ENCODE measurements at regions not wholly inside any gene's neighbourhood (a gene's known extent, or its start where the extent isn't known, plus 50 kb on each side); places are given as distances from the start of the nearest gene placed in this dataset.
"Not testable (repeated sequence)": the region's sequence is repeated elsewhere in the genome, so short reads cannot be mapped to it uniquely, and the experiment has no call there.

DNA sequence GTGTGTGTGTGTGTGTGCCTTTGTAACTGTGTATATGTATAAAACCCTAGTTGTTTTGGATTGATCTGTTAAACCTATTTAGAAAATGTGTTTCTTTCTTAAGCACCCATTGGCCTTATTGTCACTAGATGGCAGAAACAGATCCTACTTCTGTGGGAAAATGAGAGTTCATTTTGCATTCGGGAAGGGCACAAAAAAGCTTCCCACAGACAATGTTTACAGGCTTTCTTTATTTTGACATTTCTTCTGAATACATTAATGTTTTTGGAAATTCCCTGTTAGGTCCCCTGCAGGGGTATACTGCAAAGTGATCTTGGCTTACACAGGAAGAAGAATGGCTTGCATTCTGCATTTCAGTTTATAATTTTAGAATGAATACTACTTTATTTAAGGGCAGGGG, 481.8 kb upstream of the ARRDC3 start:
- DNase-seq: no peak

DNA sequence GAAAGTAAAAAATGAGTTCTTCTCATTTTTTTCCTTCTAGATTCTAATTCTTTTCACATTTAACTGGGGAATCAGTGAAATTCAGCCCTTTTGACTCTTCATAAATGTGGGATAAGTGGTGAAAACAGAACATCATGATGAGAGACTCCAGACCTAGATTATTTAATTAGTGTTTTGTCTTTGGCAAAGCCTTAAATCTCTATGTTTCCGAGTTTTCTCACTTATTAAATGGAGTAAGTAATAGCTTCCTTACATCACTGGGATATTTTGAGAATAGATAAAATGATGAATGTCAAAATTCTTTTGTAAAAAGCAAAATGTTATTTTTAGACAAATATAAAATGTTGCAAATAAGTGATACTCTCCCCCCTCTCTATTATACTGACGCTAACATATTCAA, 468.6 kb upstream of the ARRDC3 start:
- no peak for DNase-seq

- no peak for DNase-seq
These were observed 466.9 kb upstream of the ARRDC3 start for GRCh38 chr5:91850031-91850430.

DNA sequence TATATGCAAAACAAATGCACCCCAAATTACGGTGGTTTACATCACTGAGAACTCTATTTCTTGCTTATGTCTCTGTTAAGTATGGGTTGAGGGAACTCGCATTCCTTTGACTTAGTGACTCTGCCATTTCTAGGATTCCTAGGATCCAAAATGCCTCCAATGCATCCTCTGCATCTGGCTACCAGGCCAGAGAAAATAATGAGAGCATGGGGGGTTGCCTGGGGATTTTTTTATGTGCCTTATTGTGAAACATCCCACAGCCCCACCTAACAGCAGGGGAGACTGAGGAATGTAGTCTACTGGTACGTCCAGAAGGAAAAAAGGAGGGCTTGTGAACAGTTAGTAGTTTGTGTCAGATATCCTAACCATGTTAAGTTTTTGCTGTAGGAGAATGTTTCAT, 466.0 kb upstream of the ARRDC3 start:
- DNase-seq: no peak

- DNase-seq: no peak
These were observed 465.3 kb upstream of the ARRDC3 start for GRCh38 chr5:91848453-91848852.

GRCh38 chr5:91841423-91841822, 458.3 kb upstream of the ARRDC3 start:
- no peak for DNase-seq

GRCh38 chr5:91840412-91840811, 457.3 kb upstream of the ARRDC3 start:
- DNase-seq: no peak

DNA sequence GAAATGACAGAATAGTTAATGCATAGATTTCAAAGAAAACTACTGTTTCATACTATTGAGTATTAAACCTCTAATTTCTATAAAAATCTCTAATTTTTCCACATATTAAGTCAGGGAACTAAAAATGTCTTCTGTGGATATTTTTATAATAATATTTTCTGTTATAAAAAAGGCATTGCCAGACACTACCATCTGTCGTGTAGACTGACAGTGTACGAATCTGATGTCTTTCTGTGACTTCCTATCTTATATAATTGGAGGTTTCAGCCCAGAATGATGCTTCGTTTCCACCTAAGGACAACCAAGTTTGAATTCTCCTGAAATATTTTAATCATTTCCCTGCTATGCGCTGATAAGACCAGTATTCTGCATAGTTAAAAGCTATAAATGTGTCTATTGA, 456.6 kb upstream of the ARRDC3 start:
- no peak for DNase-seq

GRCh38 chr5:91839233-91839632, 456.1 kb upstream of the ARRDC3 start:
- DNase-seq: no peak

GRCh38 chr5:91830361-91830953, 447.3 kb upstream of the ARRDC3 start:
- no peak for DNase-seq

GRCh38 chr5:91825618-91826017, 442.5 kb upstream of the ARRDC3 start:
- DNase-seq: no peak

- DNase-seq: no peak
These were observed 441.3 kb upstream of the ARRDC3 start for GRCh38 chr5:91824406-91824805.

DNA sequence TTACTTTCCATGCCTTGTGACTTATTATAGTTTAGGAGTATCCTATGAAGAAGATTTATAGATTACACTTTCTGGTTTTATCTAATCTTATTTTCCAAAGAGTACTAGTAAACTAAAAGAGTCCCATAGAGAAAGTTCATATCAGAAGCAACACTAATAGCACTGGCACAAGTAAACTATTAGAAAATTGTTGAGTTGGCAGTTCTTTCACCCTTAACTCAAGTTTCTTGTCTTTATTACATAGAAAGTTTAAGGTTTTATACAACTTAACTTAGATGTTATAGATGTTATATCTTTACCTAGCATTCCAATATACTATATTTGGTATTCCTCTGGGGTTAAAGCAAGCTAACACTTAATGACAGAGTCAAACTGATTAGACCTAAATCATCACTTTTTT, 437.8 kb upstream of the ARRDC3 start:
- no peak for DNase-seq

GRCh38 chr5:91816681-91817080, 433.6 kb upstream of the ARRDC3 start:
- no peak for DNase-seq

DNA sequence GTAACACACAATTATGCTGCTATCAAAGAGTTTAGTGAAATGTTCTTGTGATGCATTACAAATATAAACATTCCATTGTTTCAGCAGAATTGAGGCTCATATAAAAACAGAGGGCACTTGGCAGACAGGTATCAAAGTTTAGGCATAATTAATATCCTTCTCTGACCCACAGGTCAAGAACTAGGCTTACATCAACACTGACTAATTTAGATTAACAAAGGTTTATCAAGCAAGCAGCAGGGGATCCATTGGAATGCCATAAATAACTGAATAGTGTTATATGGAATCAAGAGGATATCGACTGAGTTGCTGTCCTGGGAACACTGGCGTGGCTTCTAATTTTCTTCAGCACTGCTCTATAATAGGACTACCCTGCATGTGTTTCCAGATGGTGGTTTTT, 414.5 kb upstream of the ARRDC3 start:
- no peak for DNase-seq

DNA sequence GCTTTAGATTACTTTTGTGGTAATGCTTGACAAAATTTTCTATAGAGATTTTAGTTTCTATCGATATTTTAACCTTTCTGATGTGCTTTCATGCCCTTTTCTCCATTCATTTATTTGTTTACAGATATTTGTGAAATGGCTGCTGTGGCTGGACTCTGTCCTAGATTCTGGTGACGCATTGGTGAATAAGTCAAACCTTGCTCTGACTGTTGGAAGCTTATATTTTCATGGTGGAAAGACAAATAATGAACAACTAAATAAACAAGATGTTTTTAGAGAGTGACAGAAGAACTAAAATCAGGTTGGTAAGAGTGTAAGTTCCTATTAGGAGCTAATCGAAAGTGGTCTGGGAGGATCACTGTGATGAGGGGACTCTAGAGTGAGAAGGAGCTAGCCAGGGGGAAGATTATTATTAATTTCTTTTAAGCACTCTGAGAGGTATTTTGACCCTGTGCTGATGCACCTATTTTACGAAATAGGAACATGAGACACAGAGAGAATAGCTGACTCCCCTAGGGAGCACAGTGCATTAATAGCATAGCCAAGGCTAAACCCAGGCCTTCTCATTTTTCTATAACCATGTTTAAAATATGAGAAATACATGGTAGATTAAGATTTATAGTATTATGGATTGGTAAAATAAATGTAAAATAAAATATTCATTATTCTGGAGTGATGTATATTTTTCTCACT, 411.9 kb upstream of the ARRDC3 start:
- no peak for DNase-seq

DNA sequence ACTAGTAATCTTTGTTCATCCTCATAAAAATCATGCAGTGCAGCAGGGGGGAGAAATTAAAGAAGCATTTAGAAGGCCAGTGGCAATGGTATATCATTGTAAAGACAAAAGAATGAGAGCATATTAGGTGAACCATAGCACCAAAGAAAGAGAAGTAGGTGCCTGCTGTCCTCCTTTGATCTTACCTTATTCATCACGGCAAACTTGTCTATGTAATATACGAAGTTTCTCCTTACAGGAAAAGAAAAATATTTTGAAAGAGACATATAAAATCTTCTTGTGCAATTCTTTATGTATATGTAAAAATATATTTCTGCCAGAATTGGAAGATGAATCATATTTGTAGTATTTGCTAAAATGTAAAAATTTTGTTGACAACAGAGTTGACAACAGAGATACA, 411.3 kb upstream of the ARRDC3 start:
- DNase-seq: no peak

DNA sequence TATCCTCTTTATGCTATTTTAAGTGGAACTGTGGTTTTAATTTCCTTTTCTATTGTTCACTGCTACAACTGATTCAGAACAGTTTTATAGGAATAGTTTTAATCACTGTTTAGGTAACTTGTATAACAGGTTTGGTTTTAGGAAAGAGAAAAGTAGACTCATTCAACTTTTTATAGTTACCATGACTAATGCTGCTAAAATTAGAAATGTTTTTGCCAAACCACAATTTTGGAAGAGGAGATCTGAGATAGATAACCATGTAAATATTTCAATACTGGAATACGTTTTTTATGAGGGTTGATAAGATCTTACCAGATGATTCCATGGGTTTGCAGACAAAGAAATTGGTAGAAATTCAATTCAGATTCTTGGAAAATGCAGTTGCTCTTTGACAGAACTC, 404.6 kb upstream of the ARRDC3 start:
- no peak for DNase-seq

DNA sequence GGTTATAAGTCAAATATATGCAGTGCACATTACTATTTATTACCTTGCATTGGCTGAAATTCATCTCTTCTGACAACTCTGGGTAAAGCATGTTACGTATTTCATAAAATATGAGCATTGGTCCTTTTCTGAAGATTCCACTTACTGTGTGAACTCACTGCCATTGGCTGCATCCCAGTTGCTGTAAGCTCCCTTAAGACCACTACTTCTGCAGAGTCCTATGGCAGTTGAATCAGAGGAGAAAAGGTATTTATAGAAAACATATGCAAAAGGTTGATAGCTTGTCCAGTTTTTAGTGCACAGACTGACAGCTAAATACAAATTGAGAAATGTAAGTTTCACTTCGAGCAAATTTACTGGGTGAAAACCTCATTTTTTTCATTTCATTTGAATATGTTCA, 394.6 kb upstream of the ARRDC3 start:
- no peak for DNase-seq

DNA sequence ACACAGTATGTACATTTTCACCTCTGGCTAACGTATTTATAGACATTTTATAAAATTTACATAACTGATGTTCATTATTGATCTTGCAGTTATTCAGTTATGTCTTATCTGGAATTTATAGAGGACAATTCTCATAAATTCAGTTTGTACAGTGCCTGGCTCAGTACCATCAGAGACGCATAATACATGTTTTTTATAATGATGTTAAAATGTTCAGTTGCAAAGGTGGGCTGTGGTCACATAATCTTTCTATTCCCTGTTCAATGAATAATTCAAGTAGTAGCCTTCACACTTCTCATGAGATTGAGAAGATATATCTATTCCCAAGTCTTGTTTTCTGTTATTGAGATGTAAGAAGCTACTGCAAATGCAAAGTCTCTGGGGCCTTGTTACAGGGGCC, 393.1 kb upstream of the ARRDC3 start:
- no peak for DNase-seq

GRCh38 chr5:91770400-91770799, 387.3 kb upstream of the ARRDC3 start:
- DNase-seq: no peak

DNA sequence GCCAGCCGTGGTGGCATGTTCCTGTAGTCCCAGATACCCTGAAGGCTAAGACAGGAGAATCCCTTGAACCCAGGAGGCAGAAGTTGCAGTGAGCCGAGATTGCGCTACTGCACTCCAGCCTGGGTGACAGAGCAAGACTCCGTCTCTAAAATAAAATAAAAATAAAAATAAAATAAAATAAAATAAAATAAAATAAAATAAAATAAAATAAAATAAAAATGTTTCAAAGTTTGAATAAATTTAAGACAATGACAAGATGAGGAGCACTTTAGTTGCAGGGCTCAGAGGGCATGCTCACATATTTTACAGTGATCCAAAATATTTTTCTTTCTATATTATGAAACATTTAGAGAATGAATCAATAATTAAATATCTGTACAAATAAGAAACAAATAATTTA, 374.3 kb upstream of the ARRDC3 start:
- not testable (repeated sequence) for DNase-seq

DNA sequence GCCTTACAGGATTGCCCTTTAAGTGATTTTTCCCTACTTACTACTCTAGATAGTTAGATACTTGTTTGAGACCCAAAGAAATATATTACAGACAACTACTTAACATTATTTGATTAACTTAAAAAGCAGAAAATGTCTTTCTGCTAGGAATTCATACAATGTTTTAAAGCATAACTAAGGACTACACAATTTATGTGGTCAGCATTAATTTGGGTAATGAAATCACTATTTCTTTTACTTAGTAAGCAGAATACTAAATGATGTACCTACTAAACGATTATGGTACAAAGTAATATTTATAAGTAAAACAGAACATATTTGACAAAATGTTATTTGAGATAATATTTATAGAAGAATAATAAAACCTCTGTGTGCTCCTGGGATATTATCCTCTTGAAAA, 371.9 kb upstream of the ARRDC3 start:
- DNase-seq: no peak

DNA sequence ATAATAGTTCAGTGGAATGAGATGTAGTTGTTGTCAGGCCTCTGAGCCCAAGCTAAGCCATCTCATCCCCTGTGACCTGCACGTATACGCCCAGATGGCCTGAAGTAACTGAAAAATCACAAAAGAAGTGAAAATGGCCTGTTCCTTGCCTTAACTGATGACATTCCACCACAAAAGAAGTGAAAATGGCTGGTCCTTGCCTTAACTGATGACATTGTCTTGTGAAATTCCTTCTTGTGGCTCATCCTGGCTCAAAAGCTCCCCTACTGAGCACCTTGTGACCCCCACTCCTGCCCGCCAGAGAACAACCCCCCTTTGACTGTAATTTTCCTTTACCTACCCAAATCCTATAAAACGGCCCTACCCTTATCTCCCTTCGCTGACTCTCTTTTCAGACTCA, 361.4 kb upstream of the ARRDC3 start:
- not testable (repeated sequence) for DNase-seq

- DNase-seq: no peak
These were observed 359.4 kb upstream of the ARRDC3 start for GRCh38 chr5:91742550-91742949.

Measured in activated CD4-positive, alpha-beta T cell treated with anti-CD3 and anti-CD28 coated beads, Interleukin-10, Interleukin-2, amounts not matched to agents 100 ng/mL and 50 ng/mL, durations not matched to agents 16 hours and 8 hours (primary cell).